GM23248 (cell line): ENCODE measurements at regions not wholly inside any gene's neighbourhood (a gene's known extent, or its start where the extent isn't known, plus 50 kb on each side); places are given as distances from the start of the nearest gene placed in this dataset.

Experiments used
- DNase-seq: peaks from one replicate; pipeline ENCODE4 v3.0.0-alpha.2; 2015
- H2AFZ ChIP-seq: fragments of 200-600 bp; sonication (generic); 2 replicates; pipeline ENCODE4 v1.6.1; 2016; ENCODE audit warnings: antibody characterized with exemption
- H3F3A ChIP-seq: fragments of 200-600 bp; sonication (generic); 2 replicates; pipeline ENCODE4 v1.6.1; 2016; ENCODE audit warnings: mild to moderate bottlenecking, antibody characterized with exemption, mixed run types; ENCODE audit not compliant: insufficient read depth
- H3K27ac ChIP-seq: fragments of 200-600 bp; sonication (generic); 2 replicates; pipeline ENCODE4 v1.5.1; 2016; ENCODE audit warnings: mild to moderate bottlenecking
- H3K27me3 ChIP-seq: fragments of 200-600 bp; sonication (generic); replicated peaks from 2 replicates; pipeline ENCODE4 v1.6.1; 2016; ENCODE audit warnings: mild to moderate bottlenecking; ENCODE audit not compliant: insufficient read depth
- H3K36me3 ChIP-seq: fragments of 200-600 bp; sonication (generic); 2 replicates; pipeline ENCODE4 v1.6.1; 2016; ENCODE audit warnings: low read depth, mild to moderate bottlenecking
- H3K4me1 ChIP-seq: fragments of 200-600 bp; sonication (generic); 2 replicates; pipeline ENCODE4 v1.6.1; 2016; ENCODE audit warnings: mild to moderate bottlenecking; ENCODE audit not compliant: insufficient read depth
- H3K4me2 ChIP-seq: fragments of 200-600 bp; sonication (generic); one replicate; pipeline ENCODE4 v1.6.1; 2016; ENCODE audit warnings: mild to moderate bottlenecking; ENCODE audit not compliant: unreplicated experiment
- H3K4me3 ChIP-seq: fragments of 200-600 bp; sonication (generic); 2 replicates; pipeline ENCODE4 v1.5.1; 2016; ENCODE audit warnings: mild to moderate bottlenecking
- H3K79me2 ChIP-seq: fragments of 200-600 bp; sonication (generic); 2 replicates; pipeline ENCODE4 v1.6.1; 2016; ENCODE audit warnings: mild to moderate bottlenecking; ENCODE audit not compliant: insufficient read depth
- H3K9ac ChIP-seq: fragments of 200-600 bp; sonication (generic); 2 replicates; pipeline ENCODE4 v1.6.1; 2016; ENCODE audit warnings: mild to moderate bottlenecking
- H3K9me2 ChIP-seq: fragments of 200-600 bp; sonication (generic); 2 replicates; pipeline ENCODE4 v1.6.1; 2016; ENCODE audit warnings: mixed run types, mild to moderate bottlenecking, moderate library complexity; ENCODE audit not compliant: insufficient read depth
- H3K9me3 ChIP-seq: fragments of 200-600 bp; sonication (generic); one replicate; pipeline ENCODE4 v1.6.1; 2017; ENCODE audit warnings: low read depth
- H4K20me1 ChIP-seq: fragments of 200-600 bp; sonication (generic); 2 replicates; pipeline ENCODE4 v1.6.0; 2016; ENCODE audit not compliant: insufficient read depth
- EZH2 ChIP-seq: fragments of 200-600 bp; sonication (generic); IDR thresholded peaks from 2 replicates; pipeline ENCODE4 v1.6.1; 2018; ENCODE audit warnings: antibody characterized with exemption, mild to moderate bottlenecking; ENCODE audit not compliant: insufficient read depth, poor library complexity, severe bottlenecking
- EZH2phosphoT487 ChIP-seq: fragments of 200-600 bp; sonication (generic); IDR thresholded peaks from 2 replicates; pipeline ENCODE4 v1.6.1; 2018; ENCODE audit warnings: antibody characterized with exemption, moderate library complexity, mild to moderate bottlenecking, low read depth; ENCODE audit not compliant: insufficient read depth
- WGBS, 2 experiments: methylation state at CpG; one replicate each; pipeline ENCODE4 v1.1.6; 2015 to 2017; ENCODE audit warnings: low lambda C conversion rate in 2 of 2, low coverage in 1 of 2; ENCODE audit errors: missing lambda C conversion rate in 2 of 2; 5-methylcytosine and 5-hydroxymethylcytosine counted together
- in situ Hi-C: fragments of 300-500 bp; cut with MboI; formaldehyde crosslinking; loops from 2 replicates; pipeline ENCODE4 v1.15.0; 2020

- Histone ChIP-seq H3F3A (no peaks in the 10 kb centered on the region), H3K4me1 (peaks cover 6% of the 10 kb centered on the region; the same call in 1 of the 2 replicates), H3K9me3 (no peaks in the 10 kb centered on the region), H3K27me3 (no peaks in the 10 kb centered on the region), H3K79me2 (no peaks in the 10 kb centered on the region), H3K9ac (no peak overlapping the region), H3K27ac (no peak overlapping the region), H3K4me2 (no peak overlapping the region), H3K4me3 (no peak overlapping the region), H3K9me2 (no peaks in the 10 kb centered on the region), H3K36me3 (no peaks in the 10 kb centered on the region), H4K20me1 (no peaks in the 10 kb centered on the region), H2AFZ (no peak overlapping the region)
- TF ChIP-seq EZH2phosphoT487 (no peak), EZH2 (no peak)
- 87 to 92% methylated on average over 5 of the region's 5 CpGs for WGBS, 2 experiments
- DNase-seq: no peak
- in situ Hi-C loops: no loop called here
Measured at GRCh38 chr4:38268108-38268820, 308.1 kb downstream of the PTTG2 start.

DNA sequence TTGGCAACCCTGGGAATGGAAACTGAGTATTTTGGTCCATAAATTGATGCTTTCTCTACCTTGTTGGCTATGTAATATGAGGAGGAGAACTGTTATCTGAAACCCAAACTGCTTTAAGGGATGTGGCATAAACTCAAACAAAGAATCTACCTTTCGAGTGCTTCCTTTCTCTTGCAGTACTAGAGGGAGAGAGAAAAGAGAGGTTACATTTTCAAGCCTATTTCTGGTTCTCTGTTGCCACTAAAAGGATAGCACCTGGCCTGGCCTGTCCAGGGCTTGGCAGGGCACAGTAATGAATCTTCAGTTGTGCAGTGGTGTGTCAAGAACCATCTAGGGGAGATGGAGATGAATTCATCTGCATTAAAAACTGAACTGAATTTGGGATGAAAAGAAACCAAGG, 308.6 kb downstream of the PTTG2 start:
- WGBS, 2 experiments: 85 to 91% methylated on average over 1 of the region's 1 CpG
- no peaks in the 10 kb centered on the region for H3K27me3 ChIP-seq
- peaks cover 6% of the 10 kb centered on the region; the same call in 1 of the 2 replicates for H3K4me1 ChIP-seq
- no peaks in the 10 kb centered on the region for H3F3A ChIP-seq
- DNase-seq: no peak
- H3K9me2 ChIP-seq: no peaks in the 10 kb centered on the region
- no peak overlapping the region for H3K4me2 ChIP-seq
- no peak overlapping the region for H3K9ac ChIP-seq
- H3K36me3 ChIP-seq: no peaks in the 10 kb centered on the region
- H4K20me1 ChIP-seq: no peaks in the 10 kb centered on the region
- H3K79me2 ChIP-seq: no peaks in the 10 kb centered on the region
- no peak overlapping the region for H2AFZ ChIP-seq
- no peaks in the 10 kb centered on the region for H3K9me3 ChIP-seq
- in situ Hi-C loops: no loop called here
- TF ChIP-seq EZH2: no peak
- TF ChIP-seq EZH2phosphoT487: no peak
- no peak overlapping the region for H3K4me3 ChIP-seq
- no peak overlapping the region for H3K27ac ChIP-seq

DNA sequence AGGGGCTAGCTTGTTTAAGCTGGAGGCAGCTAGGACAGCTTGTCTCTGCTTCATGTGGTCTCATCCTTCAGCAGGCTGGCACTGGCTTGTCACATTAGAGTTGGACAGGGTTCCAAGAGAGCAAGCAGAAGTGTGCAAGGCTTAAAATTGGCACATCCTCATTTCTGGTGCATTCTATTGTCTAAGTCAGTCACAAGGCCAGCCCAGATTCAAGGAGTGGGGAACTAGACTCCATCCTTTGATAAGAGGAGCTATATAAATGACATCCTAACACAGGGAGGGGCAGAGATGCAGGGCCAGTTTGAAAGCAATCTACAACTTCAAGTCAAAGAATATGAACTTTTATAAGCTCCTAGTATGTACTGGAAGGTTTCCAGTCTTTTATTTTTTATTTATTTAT, 313.2 kb downstream of the PTTG2 start:
- H3K9ac ChIP-seq: no peak overlapping the region
- no peak for DNase-seq
- no peak overlapping the region for H3K4me2 ChIP-seq
- in situ Hi-C loops: no loop called here
- H3K27me3 ChIP-seq: no peaks in the 10 kb centered on the region
- no peaks in the 10 kb centered on the region for H3F3A ChIP-seq
- TF ChIP-seq EZH2 (no peak), EZH2phosphoT487 (no peak)
- no peaks in the 10 kb centered on the region for H4K20me1 ChIP-seq
- no peaks in the 10 kb centered on the region for H3K36me3 ChIP-seq
- H3K27ac ChIP-seq: no peak overlapping the region
- no peaks in the 10 kb centered on the region for H3K79me2 ChIP-seq
- H3K9me3 ChIP-seq: no peaks in the 10 kb centered on the region
- H3K4me3 ChIP-seq: no peak overlapping the region
- no peaks in the 10 kb centered on the region for H3K9me2 ChIP-seq
- no peak overlapping the region for H2AFZ ChIP-seq
- no peaks in the 10 kb centered on the region for H3K4me1 ChIP-seq

DNA sequence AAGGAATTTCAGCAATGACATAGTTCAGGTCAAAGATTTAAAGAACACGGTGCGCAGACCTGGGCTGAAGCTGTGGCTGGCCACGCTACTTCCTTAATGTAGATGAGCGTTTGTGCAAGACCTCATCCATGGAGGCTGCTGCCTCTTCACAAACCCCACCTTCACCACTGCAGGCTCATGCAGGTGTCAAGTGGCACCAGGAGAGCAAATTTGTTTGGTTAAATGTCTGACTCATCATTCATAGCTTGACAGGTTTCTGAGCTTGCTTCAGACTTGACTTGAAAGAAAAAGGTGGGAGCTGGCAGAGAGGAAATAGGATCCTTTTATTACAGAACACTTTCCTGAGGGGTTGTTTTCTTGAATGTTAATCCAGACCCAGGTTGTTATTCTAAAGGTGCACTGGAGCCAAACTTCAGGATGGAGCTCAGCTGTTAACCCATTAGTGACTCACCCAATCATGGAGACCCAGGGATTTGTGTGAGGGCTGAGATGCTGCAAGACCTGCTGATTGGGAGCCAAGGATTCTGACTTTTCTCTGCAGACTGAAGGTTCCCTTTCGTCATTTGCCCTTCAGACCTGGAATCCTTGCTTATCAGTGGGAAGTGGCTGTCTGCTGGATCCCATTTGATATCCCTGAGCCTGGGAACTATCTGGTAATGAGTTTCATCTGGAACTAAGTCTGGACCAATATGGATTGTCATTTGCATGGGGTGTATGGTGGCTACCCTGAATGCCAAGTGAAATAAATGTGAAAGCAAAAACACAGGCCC, 315.3 kb downstream of the PTTG2 start:
- Histone ChIP-seq H3K27me3 (no peaks in the 10 kb centered on the region), H3F3A (no peaks in the 10 kb centered on the region), H3K36me3 (no peaks in the 10 kb centered on the region), H3K9me2 (no peaks in the 10 kb centered on the region), H3K9me3 (no peaks in the 10 kb centered on the region), H3K27ac (no peak overlapping the region), H2AFZ (no peak overlapping the region), H3K9ac (no peak overlapping the region), H4K20me1 (no peaks in the 10 kb centered on the region), H3K4me2 (no peak overlapping the region), H3K79me2 (no peaks in the 10 kb centered on the region), H3K4me1 (no peaks in the 10 kb centered on the region), H3K4me3 (no peak overlapping the region)
- WGBS, 2 experiments: 96 to 98% methylated on average over 5 of the region's 5 CpGs
- no peak for DNase-seq
- in situ Hi-C loops: no loop called here
- TF ChIP-seq EZH2 (no peak), EZH2phosphoT487 (no peak)
